Testis (tissue), 2 donors: ENCODE measurements at regions not wholly inside any gene's neighbourhood (a gene's known extent, or its start where the extent isn't known, plus 50 kb on each side); places are given as distances from the start of the nearest gene placed in this dataset.

Experiments
- CTCF ChIP-seq, 3 experiments: fragments of 450-650 bp in 2 of 3; fragments of 200-600 bp in 1 of 3; sonication (generic) in 1 of 3; IDR thresholded peaks; one replicate each; pipeline ENCODE4 v1.5.1; 2016 to 2019; ENCODE audit warnings: antibody characterized with exemption in 3 of 3, mild to moderate bottlenecking in 2 of 3, moderate library complexity in 1 of 3
- POLR2A ChIP-seq: fragments of 450-650 bp; IDR thresholded peaks from one replicate; pipeline ENCODE4 v1.6.1; 2017; ENCODE audit warnings: antibody characterized with exemption, mild to moderate bottlenecking, moderate library complexity

- no peak for TF ChIP-seq CTCF (IDR thresholded peaks at IDR 0.05)
- TF ChIP-seq POLR2A, result no peak
Measured at GRCh38 chr1:24995661-24996060, 65.6 kb upstream of the RUNX3 start.
